Stimulated activated CD8-positive, alpha-beta memory T cell treated with anti-CD3 and anti-CD28 coated beads, Interleukin-15, amount 100 ng/mL, for 4 hours (primary cell): ENCODE measurements at regions not wholly inside any gene's neighbourhood (a gene's known extent, or its start where the extent isn't known, plus 50 kb on each side); places are given as distances from the start of the nearest gene placed in this dataset.
A peak's percentile ranks its signal among the peaks of the same experiment; 100 is the strongest.

Source experiments
- DNase-seq, 2 donors: peaks; one replicate each; pipeline ENCODE4 v3.0.0-alpha.2; 2020; ENCODE audit warnings: low read depth in 2 of 2

- no peak for DNase-seq
Observed at GRCh38 chr2:8309131-8309530, 372.7 kb upstream of the ID2 start.

DNA sequence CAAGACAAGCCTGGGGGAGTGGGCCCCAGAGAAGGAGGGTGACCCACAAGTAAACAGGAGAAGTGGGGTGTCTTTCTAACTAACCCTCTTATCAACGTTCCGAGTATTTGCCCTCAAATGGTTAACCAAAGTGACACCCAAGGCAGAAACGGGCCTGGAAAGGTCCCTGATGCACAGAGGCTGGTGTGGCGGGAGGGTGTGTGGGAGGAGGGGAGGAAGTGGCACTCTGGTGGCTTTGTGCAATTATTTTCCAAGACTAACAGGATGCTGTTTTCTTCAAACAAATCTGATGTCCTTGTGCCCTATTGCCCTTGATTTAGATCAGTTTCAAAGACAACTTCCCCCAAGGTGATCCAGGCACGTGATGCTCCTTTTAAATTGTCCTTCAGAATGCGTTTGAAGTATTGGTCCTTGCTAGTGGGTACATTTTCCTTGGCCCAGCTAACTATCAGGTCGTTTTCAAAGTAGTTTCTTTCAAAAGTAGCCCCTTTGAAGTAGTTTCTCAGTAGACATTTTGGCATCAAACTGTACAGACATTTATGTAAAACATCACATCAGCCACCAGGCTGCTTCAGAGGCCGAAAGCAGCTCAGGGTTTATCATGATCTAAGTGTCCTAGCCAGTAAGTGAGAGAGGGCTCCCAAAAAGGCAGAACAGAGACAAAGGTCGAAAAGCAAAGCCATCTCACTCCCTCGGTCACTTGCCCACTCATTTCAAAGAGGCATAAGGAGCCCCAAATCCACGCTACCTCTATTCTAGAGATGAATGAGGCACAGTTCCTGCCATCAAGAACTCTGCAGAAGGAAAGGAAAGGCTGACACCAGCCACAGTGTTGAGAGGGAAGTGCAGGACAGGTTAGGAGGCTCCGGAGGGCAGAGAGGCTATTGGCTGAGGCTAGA lies 371.1 kb upstream of the ID2 start:
- peak; percentile 26 to 47 for DNase-seq

DNA sequence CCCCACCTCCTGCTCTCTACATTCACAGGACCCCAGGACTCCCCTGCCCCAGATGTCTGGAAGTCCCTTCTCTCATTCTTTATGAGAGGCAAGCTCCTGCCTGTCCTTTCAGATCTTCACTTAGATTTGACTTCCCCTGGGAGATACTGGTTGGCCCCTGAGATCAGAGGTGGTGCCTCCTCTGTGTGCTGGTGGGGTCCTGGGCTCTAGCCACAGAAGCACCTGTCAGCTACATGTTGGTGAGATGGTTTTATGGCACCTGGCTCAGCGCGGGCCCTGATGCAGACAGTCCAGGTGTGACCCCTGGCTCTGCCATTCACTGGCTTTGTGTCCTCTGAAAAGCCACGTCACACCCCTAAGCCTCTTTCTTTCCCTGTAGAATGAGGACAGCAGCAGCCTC lies 369.6 kb upstream of the ID2 start:
- DNase-seq: no peak

DNA sequence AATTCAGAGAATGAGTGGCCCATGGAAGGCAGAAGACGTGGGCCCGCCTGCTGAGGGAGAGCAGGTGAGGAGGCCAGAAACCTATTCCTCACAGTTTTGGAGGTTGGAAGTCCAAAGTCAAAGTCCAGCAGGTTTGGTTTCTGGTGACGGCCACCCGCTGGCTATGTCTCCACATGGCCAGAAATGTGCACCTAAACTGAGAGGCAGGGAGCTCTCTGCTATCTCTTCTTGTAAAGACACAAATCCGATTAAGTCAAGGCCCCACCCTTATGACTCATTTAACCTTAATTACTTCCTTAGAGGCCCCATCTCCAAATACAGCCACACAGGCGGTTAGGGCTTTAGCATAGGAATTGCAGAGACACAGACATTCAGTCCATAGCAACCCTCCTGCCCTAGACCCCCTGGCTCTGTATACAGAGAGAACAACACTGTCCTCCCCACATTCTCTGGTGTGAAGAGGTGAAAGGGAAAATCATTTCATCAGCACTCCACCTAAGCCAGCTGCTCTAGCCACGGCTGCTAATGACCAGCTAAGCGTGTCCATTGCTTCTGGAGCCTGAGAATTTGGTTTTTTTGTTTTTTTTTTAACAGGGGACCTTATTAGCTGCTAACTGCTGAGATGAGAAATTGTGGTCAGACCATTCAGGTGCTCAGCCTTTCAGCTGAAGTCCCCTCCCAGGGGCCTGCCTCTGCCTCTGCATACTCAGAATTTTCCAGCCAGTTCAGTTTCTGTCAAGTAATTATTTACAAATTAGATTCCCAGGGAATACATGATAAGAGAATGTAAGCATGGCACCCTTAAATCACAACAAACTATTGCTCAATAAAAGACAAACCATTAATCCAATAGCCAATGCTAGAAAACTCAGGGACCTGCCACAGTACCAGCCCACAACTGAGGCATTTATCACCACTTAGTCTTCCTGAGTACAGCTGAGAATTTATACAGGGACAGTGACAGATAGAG lies 368.7 kb upstream of the ID2 start:
- DNase-seq: no peak

- no peak for DNase-seq
Observed at GRCh38 chr2:8314063-8314462, 367.8 kb upstream of the ID2 start.

DNA sequence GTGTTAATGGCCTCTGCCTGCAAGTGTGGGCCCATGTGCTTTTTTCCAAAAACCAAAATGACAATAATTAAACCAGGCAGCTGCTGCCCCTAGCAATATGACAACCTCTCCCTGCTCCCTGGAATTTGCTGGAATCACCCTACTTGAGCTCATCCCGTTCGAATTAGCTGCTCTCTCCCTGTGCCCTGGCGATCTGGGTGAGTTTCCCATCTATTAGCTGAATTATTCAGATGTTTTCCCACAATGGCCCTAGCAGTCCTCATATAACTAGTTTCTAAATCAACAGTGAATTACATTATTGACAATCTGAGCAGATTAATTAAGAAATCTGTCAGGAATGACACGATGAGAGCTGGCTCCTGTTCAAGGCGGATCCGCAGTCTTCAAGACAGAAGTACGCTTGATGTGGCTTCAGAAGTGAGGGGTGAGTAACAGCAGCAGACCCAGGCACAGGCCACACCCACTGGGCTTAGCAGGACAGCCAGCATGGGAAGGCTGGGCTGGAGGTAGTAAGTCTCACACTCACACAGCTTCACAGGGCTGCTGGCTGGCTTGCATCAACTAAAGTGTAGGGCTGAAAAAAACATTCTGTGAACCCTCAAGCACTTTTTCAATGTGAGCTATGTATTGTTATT lies 366.2 kb upstream of the ID2 start:
- DNase-seq: no peak

GRCh38 chr2:8316356-8316755 lies 365.5 kb upstream of the ID2 start:
- no peak for DNase-seq

DNA sequence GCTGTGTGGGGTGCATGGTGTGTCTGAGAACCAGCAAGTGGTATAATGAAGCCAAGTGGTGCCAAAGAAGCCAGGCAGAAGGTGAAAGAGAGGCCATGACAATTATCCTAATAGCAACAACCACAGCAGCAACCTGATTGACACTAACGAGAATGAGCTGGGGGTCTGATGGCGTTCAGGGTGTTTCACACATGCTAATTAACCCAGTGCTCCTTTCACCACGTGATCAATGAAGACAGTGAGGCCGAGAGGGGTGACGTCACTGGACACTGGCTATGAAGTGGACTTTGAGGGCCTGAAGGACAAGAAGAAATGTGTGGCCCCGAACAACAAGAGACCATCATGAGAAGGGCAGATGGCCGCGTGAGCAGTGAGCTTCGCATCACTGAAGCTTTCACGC lies 364.4 kb upstream of the ID2 start:
- no peak for DNase-seq

DNA sequence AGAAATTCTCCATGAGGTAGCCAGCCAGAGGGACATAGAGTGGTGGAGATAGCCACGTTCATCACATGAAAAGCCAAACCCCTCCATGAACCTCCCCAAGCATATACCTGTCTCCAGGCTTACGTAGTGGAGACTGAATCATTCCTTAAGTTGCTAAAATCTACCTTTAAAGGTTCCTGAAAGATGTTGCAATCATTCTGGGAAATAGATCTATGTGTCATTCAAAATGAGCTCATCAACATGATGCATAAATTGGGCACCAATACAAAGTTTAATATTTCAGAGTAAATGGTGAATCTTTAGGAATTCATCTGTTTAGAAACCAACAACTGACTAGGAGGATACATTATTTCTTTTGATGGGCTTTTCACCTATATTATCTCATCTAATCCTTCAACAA lies 362.6 kb upstream of the ID2 start:
- DNase-seq: no peak

DNA sequence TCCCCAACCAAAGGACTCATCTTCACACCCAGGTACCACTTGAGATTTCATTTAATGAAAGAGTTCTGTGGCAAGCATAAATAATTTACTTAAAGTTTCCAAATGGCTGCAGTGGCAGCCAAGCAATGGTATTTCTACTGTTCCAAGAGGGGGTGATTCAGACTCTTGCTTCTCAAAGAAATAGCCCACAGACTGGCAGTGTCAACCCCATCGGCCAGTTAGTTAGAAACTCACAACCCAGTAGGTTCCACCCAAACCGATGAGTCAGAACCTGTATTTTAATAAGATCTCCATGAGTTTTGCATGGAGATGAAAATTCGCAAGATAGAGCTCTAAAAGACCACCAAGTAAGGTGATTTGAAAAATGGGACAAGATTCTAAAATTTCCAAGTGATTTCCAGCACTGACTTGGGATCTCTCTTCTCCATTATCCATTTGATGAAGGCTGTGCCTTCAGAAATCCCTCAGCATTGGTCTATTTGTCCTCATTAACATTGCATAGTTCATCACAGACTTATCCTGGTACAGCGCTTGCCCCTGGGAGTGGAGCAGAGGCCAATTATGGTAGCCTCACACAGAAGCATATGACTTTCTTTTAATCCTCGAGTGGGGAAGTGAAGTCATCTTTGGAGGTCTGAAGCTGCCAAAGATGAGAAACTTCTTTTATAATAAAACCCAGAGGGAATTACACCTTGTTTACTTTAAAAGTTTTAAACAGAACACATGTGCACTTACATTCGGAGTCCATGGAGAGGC lies 361.4 kb upstream of the ID2 start:
- no peak for DNase-seq

DNA sequence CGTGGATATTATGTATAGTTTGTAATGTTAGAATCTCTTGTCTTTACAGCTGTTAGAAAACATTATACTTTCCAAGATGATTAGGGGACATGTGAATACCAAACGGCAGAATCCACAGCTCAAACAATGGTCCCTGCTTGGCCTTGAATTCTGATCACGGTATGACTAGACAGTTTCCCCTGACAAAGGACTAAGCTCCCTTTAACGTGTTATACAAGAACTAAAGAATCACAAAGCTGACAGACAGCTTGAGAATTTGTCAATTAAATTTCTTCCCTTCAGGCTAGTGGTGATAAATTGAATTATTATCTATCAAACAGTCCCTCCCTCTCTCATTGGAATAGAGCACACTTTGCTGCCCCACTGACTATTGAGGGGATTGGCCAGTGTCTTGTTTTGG lies 359.2 kb upstream of the ID2 start:
- DNase-seq: no peak

- DNase-seq: no peak
Observed at GRCh38 chr2:8324164-8324856, 357.5 kb upstream of the ID2 start.

- DNase-seq: no peak
Observed at GRCh38 chr2:8324901-8325300, 357.0 kb upstream of the ID2 start.

DNA sequence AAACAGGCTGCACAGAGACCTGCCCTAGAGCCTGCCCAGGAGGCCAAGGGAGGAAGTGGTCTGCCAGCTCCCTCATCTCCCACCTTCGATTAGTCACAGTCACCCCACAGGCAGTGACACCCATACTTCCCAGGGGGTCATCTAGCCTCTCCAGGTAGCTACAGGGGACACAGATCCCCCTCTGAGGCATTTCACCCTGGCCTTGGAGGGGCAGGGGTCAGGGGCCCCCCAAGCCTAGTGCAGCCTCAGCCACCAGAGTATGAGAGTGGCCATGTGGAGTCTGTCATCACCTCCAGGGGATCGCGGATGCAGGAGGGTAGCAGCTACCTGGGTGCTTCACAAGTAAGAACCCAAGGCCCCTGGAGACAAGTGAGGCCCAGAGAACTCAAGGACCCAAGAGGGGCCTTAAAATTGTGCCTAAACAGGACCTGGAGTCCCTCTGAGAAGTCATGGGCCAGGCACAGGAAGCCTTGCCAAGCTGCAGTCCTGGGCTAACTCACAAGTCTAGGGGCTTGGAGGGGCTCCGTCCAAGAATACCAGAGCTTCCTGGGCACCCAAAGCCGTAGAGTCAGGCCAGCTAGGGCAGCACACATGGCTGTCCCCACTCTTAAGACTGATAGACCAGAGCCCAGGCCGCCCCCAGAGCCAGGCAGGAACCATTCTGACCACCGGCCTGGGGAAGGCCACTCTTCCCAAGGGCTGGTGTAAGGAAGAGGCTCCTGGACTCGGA lies 354.3 kb upstream of the ID2 start:
- no peak for DNase-seq

DNA sequence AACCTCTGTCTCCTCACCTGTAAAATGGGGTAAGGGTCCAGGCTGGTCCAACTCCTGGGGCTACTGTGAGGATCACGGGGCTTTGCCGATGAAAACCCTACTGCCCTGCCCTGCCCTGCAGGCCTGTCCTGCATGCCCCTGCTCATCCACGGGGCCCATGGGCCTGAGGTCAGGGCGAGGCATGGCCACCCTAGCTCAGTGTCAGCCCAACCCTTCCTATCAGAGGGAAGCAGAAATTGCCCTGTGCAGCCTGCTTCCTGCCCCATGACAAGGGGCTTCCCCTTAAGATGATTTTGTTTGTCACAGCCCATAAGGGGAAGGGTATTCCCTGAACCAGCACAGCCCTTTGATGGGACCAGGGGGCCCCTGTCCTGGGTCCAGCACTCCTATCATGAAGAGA lies 353.6 kb upstream of the ID2 start:
- DNase-seq: no peak

DNA sequence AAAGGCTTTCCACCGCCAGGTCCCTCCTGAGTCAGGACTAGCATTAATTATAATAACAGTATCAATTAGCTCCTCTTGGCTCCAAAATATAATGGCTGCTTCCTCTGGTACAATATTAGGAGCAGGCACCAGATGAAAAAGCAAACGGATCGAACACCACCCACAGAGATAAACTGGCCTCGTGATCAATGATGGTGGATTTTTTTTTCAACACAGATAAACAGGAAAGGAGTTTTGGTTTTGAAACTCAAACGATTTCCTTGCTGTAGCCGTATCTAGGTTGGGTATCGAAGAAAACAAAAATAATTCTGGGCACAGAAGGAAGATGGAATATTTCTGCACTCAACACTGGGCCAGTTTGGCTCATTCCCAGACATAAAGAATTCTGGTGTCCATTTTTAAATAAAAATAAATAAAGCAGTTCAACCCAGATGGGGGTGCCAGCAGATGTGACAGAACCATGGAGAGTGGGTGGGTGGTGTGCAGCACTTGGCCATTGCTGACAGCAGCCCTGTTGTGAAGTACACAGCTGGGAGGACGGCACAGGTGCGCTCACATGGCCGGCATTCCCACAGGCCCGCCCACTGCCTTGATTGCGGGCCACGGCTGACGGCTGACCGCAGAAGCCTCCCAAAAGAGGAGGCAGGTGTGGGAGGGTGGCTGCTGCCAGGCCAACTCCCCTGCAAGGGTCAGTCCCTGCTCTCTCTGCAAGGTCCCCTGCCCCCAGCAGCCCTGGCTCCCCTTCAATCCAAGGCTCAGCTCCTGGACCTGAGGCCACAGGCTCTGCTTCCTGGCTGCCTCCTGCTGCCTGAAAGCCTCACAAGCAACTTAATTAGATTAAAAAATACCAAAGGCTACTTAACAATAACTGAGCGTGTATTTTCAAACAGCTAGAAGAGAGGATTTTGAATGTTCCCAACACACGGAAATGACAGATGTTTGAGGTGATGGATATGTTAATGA lies 351.9 kb upstream of the ID2 start:
- DNase-seq: no peak

- DNase-seq: no peak
Observed at GRCh38 chr2:8331068-8331467, 350.8 kb upstream of the ID2 start.

DNA sequence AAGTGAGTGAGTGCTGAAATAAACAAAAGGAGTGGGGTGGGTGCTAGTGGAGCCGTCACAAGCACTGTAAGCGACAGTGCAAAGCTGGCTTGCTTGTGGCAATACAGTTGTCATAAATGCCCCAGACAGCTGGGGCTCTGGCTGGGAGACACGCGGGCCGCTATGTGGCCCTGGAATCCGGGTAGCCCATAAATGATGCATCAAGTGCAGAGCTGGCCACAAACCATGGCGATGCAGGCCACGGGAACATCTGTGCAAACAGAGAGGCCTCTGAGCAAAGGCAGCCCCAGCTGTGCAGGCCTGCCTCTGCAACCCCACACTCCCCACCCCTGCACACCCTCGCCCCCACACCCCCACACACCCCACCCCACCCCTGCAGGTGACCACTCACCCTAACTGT lies 349.2 kb upstream of the ID2 start:
- no peak for DNase-seq
